HT-29 (cell line): ENCODE measurements at regions not wholly inside any gene's neighbourhood (a gene's known extent, or its start where the extent isn't known, plus 50 kb on each side); places are given as distances from the start of the nearest gene placed in this dataset.

Experiments
- DNase-seq: peaks from one replicate; pipeline ENCODE4 v3.0.0-alpha.2; 2015; ENCODE audit warnings: low spot score

DNA sequence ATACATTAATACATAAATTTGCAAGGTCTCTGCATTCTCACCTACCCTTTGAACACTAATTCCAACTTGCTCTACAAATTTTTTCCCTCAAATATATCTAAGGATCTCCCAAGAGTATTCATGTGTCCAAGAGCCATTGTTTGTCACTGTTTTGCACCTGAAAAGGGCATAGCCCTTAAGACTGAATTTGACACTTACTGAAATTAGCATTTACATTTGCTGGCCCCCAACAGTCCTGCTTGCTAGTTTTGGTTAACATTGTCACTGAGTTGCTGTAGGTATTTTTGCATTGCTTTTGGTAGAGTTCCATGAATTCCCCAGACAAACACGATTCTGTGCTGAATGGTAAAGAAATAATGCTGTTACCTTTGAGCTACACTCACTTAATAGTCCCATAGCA is 57.3 kb downstream of the KCNA4 start:
- DNase-seq, result no peak

DNA sequence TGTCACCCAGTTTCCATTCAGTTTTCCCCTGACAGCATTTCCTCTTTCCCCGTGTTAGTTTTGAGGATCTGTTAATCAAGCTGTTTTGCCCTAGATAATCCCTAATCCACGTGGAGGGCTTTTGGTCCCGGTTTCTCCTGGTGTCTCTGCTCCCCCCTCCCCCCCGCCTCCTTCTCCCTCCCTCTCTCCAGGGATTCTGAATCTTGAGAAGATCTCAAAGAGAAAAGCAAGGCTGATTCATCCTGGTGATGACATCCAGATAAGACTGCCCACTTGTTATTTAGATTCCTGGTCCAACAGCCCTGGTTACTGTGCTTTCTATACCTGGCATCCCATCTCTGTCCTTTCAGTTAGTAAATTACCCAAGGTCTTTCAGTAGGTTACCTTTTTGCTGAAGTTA is 59.4 kb downstream of the KCNA4 start:
- DNase-seq, result no peak

DNA sequence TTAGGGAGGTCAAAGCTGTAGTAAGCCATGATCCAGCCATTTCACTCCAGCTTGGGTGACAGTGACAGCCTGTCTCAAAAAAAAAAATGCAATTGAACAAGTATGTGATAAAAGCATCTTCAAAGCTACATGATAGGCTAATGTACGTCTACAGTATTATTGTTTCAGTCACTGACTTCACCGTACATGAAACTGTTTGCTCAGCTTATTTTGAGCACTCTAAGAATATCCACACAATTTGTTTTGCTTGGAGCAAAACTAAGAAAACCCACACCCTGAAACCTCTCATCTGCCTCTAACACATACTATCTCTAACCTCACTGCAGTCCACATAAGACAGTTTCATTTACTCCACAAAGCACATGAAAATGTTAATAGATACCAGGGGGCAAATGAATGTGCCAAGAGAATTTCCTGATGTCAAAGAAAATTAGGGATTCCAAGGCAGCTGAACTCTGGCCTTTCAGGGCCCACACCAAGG is 60.7 kb downstream of the KCNA4 start:
- DNase-seq, result no peak

DNA sequence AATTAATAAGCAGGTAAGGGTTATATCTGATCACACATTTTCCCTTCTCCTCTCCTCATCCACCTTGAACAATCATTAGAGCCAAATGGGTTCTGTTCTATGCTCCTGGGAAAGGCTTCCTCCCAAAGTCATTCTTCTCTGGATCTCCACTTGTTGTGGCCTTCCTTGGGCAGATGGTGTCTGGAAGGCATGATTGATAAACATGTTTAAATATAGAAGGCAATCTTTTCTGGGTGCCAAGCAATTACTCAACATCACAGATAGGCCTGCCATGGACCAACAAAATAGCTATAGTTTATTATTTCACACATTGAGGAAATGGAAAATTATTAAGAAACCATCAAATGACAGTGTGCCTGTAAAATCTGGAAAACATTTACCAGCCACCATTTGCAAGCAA is 73.5 kb downstream of the KCNA4 start:
- DNase-seq, result no peak

DNA sequence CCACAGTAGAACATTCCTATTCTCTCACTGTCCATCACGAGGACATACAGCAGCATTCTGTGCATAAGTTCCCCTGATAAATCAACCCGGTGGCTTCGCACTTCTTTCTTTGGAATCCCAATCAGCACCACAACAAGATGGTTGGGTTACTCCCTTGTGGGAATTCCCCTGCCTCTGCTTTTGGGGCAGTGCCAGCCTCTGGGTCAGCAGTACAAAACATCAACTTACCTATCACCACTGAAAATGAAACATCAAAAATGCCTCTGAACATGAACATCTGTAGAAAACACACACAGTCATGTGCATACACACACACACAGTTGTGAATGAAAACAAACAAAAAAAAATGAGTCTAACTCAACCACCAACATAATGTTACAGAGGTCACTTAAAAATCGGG is 79.3 kb downstream of the KCNA4 start:
- DNase-seq, result no peak

DNA sequence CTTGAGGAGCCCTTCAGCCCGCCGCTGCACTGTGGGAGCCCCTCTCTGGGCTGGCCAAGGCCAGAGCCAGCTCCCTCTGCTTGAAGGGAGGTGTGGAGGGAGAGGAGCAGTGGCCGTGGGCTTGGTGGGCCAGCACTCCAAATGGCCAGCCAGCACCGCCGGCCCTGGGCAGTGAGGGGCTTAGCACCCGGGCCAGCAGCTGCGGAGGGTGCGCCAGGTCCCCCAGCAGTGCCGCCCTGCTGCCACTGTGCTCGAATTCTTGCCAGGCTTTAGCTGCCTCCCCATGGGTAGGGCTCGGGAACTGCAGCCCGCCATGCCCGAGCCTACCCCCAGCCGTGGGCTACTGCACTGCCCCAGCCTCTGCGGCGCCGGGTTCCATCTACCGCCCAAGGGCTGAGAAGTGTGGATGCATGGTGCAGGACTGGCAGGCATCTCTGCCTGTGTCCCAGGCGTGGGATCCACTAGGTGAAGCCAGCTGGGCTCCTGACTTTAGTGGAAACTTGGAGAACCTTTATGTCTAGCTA is 82.7 kb downstream of the KCNA4 start:
- DNase-seq, result no peak

DNA sequence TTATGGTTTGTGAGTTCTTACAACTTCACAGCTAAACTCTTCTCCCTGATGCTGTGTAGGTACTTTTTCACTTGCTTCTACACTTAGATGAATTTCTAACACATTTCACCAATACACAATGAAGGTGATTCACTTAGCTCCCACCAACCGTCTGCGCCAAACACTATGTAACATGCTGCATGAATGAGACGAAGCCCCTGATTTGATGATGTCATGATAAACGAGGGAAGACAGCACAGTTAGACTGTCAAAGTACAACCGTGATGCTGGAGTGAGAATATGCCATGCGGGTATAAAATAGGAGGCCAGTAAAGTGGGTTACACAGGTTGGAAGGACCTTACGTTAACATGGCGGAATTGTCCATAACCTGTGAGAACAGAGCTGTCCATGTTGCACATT is 100.8 kb downstream of the KCNA4 start:
- DNase-seq, result no peak

DNA sequence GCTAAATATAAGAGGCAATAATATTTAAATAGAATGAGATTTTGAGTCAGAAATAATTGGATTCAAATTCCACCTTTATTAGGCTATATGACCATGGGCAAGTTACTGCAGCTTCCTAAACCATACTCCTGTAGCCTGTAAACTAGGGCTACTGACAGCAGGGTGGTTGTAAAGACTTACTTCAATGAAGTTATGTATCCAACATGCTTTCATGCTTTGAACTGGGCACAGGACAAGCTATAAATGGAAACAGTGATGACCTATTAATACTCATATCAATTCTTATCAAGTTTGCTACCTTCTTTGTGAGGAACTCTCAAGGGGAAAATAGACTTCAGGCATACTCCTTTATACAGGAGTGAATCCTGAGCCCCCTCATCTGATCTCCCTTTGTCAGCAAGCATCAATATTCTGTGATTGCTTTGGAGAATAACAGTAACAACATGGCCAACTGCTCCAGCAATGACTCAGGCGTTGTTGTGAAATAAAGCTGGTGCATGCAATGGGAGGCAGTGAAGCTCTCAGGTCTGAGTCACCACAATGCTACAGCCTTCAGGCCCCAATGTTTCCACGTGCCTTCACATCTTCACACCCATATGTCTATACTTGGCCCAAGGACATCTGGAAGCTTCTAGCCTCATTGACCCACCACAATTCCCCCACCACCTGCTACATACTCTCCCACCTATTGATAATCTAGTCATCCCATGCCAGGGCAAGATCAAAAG is 102.5 kb downstream of the KCNA4 start:
- DNase-seq, result no peak

DNA sequence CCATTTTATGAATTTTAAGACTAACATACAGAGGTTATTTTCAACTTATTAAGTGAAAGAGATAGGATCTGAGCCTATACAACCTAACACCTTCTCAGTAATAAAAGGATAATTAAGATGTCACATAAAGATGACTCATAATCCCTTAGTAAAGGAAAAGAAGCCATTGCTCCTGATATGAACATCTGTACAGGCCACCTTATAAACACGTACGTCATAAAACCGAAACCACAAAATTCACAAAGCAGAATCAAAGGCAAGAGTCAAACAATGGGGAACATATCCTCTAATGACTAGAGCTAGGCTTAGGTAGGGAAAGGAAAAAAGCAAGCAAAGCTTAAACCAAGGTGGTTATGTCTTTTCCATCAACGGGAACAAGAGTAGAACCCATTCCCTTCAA is 103.5 kb downstream of the KCNA4 start:
- peak; percentile 59 for DNase-seq

DNA sequence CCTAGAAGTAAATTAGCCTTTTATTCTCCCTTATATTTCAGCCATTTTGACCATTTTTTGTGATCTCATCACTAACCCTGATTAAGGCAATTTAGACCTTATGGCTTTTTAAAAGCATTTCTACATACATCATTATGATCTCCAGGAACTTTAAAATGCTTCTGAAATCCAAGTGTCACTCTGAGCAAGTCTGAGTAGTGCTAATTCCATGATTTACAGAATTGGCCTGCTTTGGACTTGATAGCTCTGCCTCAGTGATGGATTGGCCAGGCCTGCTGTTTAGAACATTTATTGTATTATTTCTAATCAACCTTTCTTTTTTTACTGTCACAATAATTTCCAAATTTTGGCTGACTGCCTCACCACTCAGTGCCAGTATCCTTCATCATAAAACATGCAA is 116.4 kb downstream of the KCNA4 start:
- no peak for DNase-seq

DNA sequence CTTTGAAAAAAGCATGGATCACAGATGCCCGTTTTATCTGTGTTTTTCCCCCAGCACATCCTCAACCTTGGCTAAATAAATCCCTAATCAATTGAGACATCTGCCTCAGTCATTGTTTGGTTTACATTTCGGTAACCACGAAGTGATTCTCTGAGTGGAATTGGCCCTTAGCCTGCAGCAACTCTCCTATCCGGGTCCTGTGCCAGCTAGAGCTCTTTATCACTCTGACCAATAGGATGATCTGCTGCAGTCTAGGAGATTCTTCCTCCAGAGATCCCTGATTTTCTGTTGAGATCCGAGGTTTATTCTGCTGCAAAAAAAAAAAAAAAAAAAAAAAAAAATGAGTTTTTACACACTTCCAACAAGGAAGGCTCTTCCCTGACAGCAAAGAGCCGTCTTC is 137.3 kb downstream of the KCNA4 start:
- DNase-seq, result no peak

DNA sequence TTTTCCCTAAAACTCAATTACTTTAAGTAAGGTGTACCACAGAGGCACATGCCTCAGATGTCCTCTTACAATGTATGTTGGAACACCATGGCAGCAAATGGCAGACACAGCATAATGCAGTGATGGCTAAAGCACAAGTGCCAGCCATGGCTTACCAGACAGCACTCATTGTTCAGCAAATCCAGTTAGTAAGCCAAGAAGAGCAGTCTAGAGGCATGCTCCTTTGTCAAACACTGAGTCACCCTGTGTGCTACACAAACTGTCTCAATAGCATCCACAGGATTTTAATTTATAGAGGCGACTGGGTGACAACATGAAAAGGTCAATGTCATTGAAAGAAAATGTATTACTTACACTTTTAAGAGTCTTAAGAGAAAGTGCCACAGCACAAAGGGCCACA is 140.6 kb downstream of the KCNA4 start:
- no peak for DNase-seq

DNA sequence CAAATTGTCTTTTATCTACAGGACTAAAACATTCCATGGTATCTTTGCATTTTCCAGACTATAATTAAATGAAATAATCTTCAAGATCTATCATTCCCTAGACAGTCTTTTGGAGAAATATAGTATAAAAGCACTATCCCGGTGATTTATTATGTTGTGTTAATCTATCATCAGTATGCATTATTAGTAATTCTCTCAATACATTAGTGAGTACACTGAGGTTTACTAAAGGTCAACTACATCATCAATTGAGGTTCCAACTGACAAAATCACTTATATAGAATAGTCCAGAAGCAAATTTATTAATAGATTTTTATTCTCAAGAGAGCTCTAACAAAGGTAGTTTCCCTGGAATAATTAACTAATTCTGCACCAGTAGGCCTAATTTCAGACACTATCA is 169.6 kb downstream of the KCNA4 start:
- DNase-seq, result no peak

DNA sequence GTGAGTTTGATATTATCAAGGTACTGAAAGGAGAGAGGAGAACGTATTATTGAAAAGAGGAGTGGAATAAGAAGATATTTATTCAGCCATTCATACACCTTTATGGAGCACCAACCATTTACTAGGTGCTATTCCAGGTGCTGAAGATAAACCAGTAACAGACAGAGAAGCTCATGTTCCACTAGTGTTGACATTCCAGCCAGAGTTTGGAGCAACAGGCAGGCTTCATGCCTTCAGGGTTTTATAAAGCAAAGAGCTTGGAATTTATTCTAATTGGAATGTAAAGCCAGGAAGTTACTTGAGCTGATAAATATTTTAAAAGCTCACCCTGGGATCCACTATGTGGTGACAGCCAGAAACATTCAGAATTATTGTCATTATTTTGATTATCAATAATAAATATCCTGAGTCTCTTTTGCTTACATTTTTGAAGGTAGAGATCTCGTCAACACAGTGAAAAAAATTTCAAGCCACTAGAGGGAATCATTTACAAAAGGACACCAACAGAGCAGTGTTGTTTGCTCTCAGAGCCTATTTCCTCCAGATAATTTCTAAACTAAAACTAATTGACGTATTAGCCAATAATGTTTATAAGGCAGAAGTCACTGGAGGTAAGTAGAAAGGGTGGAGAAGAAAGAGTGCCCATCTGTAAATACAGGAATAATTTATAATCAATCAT is 172.0 kb downstream of the KCNA4 start:
- peak; percentile 9 for DNase-seq

DNA sequence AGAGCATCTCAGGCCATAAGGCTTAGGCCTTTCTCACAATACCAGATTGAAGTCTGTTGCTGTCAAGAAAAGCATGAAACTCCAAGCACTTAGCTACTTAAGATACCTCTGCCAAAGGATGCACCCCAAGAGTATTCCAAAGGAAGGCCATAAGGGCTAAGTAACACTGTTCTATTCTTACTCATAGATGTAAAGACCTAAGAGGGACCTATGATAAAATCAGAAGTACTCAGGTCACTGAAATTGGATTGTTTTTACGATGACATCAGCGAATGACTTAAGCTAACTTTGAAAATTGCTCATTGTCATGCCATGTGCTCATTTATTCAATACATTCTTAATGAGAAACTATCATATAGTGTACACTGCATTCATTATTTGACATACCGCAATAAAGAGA is 172.8 kb downstream of the KCNA4 start:
- no peak for DNase-seq

DNA sequence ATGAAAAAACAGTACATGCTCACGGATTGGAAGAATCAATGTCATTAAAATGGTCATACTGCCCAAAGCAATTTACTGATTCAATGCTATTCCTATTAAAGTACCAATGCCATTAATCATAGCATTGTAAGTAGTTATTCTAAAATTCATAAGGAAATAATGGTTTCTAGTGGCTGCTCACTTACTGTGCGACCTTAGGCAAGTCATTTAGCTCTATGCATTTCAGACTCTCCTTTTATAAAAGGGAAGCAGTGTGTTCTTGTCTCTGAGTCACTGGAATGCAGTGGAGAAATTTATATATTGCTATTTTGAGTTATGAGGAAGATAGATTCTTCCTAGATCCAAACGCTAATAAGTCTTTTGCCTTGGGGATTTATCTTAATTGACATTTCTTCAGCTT is 174.8 kb downstream of the KCNA4 start:
- DNase-seq, result no peak

DNA sequence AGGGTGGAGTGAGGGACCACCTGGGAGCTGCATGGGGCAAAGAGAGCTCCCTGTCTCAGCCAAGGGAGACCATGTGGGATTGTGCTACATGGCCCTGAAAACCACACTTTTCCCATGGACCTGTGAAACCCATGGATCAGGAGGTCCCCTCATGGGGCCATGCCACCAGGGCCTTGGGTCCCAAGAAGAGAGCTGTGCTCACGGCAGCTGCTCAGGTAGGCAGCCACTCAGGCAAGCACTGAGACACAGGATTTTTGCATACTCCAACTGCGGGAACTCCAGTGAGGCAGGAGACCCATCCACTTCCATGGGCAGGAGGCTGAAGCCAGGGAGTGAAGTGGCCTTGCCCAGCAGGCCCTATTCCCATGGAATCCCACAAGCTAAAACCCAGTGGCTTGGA is 190.0 kb downstream of the KCNA4 start:
- no peak for DNase-seq

DNA sequence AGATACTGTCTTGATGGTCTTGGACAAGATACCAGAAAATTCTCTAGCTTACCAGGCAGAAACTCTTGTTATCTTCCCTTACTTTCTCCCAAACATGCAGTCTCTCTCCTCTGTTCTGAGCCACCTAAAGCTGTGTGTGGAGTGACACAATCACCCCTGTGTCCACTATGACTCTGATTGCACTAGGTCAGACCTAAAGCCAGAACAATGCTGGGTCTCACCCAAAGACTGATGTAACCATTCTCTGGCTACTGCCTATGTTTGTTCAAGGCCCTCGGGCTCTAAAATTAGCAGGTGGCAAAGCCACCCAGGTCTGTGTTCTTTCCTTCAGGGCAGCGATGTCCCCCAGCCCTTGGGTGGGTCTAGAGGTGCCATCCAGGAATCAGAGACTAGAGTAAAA is 200.5 kb downstream of the KCNA4 start:
- DNase-seq, result no peak

DNA sequence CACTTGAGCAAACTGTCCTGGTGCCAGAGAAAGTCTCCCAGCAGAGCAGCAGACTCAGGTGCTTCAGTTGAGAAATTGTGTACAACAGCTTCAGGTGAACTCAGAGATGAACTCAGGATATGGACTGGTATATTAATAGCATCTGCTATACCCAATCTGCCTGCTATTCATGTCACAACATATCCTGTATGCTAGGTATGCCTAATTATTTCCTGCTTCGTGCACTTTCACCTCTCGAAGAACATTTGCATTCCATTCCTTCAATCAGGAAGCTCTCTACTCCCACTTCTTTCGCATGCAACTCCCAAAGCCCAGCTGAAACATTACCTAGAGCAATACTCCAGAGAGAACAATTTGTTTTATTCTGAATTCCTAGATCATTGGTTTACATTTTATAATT is 207.7 kb downstream of the KCNA4 start:
- DNase-seq, result peak; percentile 9

DNA sequence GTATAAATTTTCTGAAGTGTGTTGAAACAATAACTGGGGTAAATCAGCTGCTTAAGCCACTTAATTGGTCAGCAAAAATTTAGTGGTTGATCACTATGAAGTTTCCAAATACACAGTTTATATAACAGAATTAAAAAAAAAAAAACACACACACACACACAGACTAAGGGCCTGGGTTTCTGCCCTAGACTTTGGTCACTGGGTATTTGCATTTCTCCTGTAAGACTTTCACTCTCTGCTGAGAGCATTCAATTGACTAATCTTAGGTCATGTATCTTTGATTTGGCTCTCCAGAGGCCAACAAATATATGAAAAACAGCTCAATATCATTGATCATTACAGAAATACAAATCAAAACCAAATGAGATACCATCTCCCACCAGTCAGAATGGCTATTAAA is 214.3 kb downstream of the KCNA4 start:
- no peak for DNase-seq

DNA sequence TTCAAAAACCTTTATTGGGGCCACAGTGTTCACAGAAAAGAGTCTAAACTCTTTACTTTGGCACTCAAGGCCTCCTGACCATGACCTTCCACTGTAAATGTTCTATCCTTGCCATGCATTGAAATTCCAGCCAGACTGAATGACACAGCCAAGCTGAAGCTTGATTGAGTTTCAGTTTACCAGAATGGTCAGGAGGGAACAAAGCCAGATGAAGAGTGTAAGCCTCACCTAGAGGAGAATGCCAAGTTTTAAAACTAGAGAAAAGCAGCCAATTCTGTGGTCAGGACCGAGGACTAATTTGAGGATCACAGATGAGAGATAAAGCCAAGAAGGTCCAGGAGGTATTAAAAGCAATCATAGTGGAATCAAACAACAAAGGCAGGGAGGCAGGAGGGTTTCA is 215.3 kb downstream of the KCNA4 start:
- no peak for DNase-seq

DNA sequence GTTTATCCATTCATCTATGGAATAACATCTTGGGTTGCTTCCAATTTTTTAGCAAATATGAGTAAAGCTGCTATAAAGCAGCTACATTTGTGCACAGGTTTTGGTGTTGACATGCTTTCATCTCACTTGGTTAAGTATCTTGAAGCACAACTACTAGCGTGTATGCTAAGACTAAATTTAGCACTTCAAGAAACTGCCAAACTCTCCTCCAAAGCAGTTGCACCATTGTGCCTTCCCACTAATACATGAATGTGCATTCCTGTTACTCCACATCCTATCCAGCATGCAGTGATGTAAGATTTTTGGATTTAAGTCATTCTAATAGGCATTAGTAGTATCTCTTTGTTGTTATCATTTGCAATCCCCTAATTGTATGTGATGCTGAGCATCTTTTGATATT is 230.7 kb downstream of the KCNA4 start:
- DNase-seq, result no peak

DNA sequence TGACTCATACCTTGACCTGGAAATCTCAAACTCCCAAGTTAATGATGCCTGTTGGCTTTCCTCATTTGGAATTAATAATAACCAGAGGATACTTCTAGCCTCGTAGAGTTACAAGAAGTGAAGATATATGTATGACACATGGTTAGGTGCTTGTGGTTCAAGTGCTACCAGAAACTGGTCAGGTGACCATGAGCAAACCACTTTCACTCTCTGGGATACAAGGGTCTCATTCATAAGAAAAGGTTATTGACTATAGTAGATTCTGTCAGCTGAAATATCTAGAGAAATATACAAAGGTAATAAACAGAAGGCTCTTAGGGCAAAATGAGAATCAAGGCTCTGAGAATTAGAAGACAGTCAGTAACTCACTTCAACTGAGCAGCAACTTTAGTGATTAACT is 233.3 kb downstream of the KCNA4 start:
- no peak for DNase-seq
